ENCODE measurements at regions not wholly inside any gene's neighbourhood (a gene's known extent, or its start where the extent isn't known, plus 50 kb on each side); places are given as distances from the start of the nearest gene placed in this dataset.

- no peak overlapping the region for H4K91ac ChIP-seq (ENCODE audit: insufficient read length, low read depth, low read length)
- no peak overlapping the region for H2AK5ac ChIP-seq (ENCODE audit: insufficient read length, low read length)
- no peak overlapping the region for H3K56ac ChIP-seq (ENCODE audit: insufficient read length, low read depth, low read length)
- H3K4me1 ChIP-seq (ENCODE audit: insufficient read depth, low read length), result 0 out of 2 replicates have a peak, but pooled peaks cover 4% of the 10 kb centered on the region
- H3K14ac ChIP-seq (ENCODE audit: insufficient read depth, low read length), result no peak overlapping the region
- peak; percentile 47 for DNase-seq
- no peak overlapping the region for H3K4ac ChIP-seq (ENCODE audit: low read depth, low read length)
- peak overlapping the region in 1 of 3 experiments; percentile 66; a peak in 1 of 7 replicates for H3K27ac Mint-ChIP-seq
- H3K79me1 ChIP-seq (ENCODE audit: insufficient read depth, low read depth, low read length, poor library complexity, severe bottlenecking), result no peaks in the 10 kb centered on the region
- no peak overlapping the region for H3K9ac ChIP-seq (ENCODE audit: extremely low read depth, insufficient read length, low read length)
- peaks cover 0 to 7% of the 10 kb centered on the region in 2 experiments; a peak in 3 of 5 replicates for H3K9me3 Mint-ChIP-seq
- H3K23ac ChIP-seq (ENCODE audit: insufficient read length, low read depth, low read length), result no peak overlapping the region
- H3K36me3 Mint-ChIP-seq (ENCODE audit: insufficient read depth in 1 of 3, low read depth in 3 of 3), result peaks cover 2 to 10% (median 3%) of the 10 kb centered on the region in 3 experiments; a peak in 3 of 7 replicates
- H2BK12ac ChIP-seq (ENCODE audit: insufficient read length, low read depth, low read length), result no peak overlapping the region
- H3K4me3 Mint-ChIP-seq, result 0 out of 5 replicates have a peak overlapping the region, but pooled peaks of 1 of the 2 experiments have one; percentile 56
- H3T11ph ChIP-seq (ENCODE audit: low read length), result no peak overlapping the region
- no peak overlapping the region for H3K4me2 ChIP-seq (ENCODE audit: insufficient read depth, insufficient read length, low read length)
- no peak overlapping the region for H2BK120ac ChIP-seq (ENCODE audit: low read depth, low read length, poor library complexity, severe bottlenecking)
- H3K4me1 Mint-ChIP-seq, result peaks cover 21 to 24% of the 10 kb centered on the region in 2 experiments
- WGBS (ENCODE audit: extremely low coverage, insufficient read length, low lambda C conversion rate), result no CpG with 5 or more reads among the region's 11 CpGs
- H4K20me1 ChIP-seq (ENCODE audit: control insufficient read depth, insufficient read depth, insufficient read length), result no peaks in the 10 kb centered on the region
- H2BK20ac ChIP-seq (ENCODE audit: low read depth, low read length, poor library complexity, severe bottlenecking), result no peak overlapping the region
- no peak overlapping the region for H2BK5ac ChIP-seq (ENCODE audit: insufficient read length, low read length)
- no peak overlapping the region for H4K8ac ChIP-seq (replicated peaks; ENCODE audit: insufficient read length, low read depth, low read length)
- no peaks in the 10 kb centered on the region; the same call in 1 of the 2 replicates for H3K27me3 ChIP-seq (ENCODE audit: insufficient read depth, low read length)
- H3K18ac ChIP-seq (ENCODE audit: insufficient read length, low read depth, low read length), result no peak overlapping the region
- peaks cover 64% of the 10 kb centered on the region for H3K27me3 Mint-ChIP-seq (ENCODE audit: low read depth)
- H3K23me2 ChIP-seq (ENCODE audit: insufficient read length, low read depth, low read length, poor library complexity, severe bottlenecking), result no peaks in the 10 kb centered on the region
- H3K27ac ChIP-seq (ENCODE audit: insufficient read length, low read depth, low read length), result no peak overlapping the region
- no peak overlapping the region for H2AFZ ChIP-seq (ENCODE audit: low read length)
- H3K9me3 ChIP-seq (ENCODE audit: control insufficient read depth, low read depth, low read length), result no peaks in the 10 kb centered on the region
- no peak overlapping the region for H4K5ac ChIP-seq (ENCODE audit: insufficient read length, low read depth, low read length)
- TF ChIP-seq, protein P1, sequence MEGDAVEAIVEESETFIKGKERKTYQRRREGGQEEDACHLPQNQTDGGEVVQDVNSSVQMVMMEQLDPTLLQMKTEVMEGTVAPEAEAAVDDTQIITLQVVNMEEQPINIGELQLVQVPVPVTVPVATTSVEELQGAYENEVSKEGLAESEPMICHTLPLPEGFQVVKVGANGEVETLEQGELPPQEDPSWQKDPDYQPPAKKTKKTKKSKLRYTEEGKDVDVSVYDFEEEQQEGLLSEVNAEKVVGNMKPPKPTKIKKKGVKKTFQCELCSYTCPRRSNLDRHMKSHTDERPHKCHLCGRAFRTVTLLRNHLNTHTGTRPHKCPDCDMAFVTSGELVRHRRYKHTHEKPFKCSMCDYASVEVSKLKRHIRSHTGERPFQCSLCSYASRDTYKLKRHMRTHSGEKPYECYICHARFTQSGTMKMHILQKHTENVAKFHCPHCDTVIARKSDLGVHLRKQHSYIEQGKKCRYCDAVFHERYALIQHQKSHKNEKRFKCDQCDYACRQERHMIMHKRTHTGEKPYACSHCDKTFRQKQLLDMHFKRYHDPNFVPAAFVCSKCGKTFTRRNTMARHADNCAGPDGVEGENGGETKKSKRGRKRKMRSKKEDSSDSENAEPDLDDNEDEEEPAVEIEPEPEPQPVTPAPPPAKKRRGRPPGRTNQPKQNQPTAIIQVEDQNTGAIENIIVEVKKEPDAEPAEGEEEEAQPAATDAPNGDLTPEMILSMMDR (conservative IDR thresholded peaks at IDR 0.05), result no peak
- no peak overlapping the region for H2BK15ac ChIP-seq (ENCODE audit: low read depth, low read length)
- no peaks in the 10 kb centered on the region for H3K79me2 ChIP-seq (ENCODE audit: insufficient read depth, low read length)
Measured at GRCh38 chr16:85365120-85365519, 248.0 kb upstream of the GSE1 start.

All from H9 (cell line).